Suppressor macrophage treated with lipopolysaccharide for 4 hours (primary cell): ENCODE measurements at regions not wholly inside any gene's neighbourhood (a gene's known extent, or its start where the extent isn't known, plus 50 kb on each side); places are given as distances from the start of the nearest gene placed in this dataset.
"Not testable (repeated sequence)": the region's sequence is repeated elsewhere in the genome, so short reads cannot be mapped to it uniquely, and the experiment has no call there.

Source experiments
- DNase-seq: peaks from one replicate; pipeline ENCODE4 v3.0.0-alpha.2; 2020

- no peak for DNase-seq
Measured at GRCh38 chr20:22529150-22530019, 55.0 kb downstream of the FOXA2 start.

- DNase-seq = no peak
Measured at GRCh38 chr20:22526512-22527012, 57.8 kb downstream of the FOXA2 start.

GRCh38 chr20:22525821-22526220 lies 58.6 kb downstream of the FOXA2 start:
- DNase-seq = no peak

GRCh38 chr20:22525069-22525820 lies 59.1 kb downstream of the FOXA2 start:
- DNase-seq = no peak

GRCh38 chr20:22524393-22525015 lies 59.9 kb downstream of the FOXA2 start:
- DNase-seq = no peak

GRCh38 chr20:22523499-22524392 lies 60.6 kb downstream of the FOXA2 start:
- DNase-seq = no peak

- no peak for DNase-seq
Measured at GRCh38 chr20:22523128-22523498, 61.3 kb downstream of the FOXA2 start.

GRCh38 chr20:22522701-22523100 lies 61.7 kb downstream of the FOXA2 start:
- no peak for DNase-seq

GRCh38 chr20:22521940-22522339 lies 62.4 kb downstream of the FOXA2 start:
- DNase-seq = not testable (repeated sequence)

GRCh38 chr20:22520381-22520780 lies 64.0 kb downstream of the FOXA2 start:
- no peak for DNase-seq

GRCh38 chr20:22515264-22515663 lies 69.1 kb downstream of the FOXA2 start:
- no peak for DNase-seq

GRCh38 chr20:22513574-22513973 lies 70.8 kb downstream of the FOXA2 start:
- DNase-seq = no peak

GRCh38 chr20:22512911-22513489 lies 71.4 kb downstream of the FOXA2 start:
- DNase-seq = no peak

GRCh38 chr20:22511943-22512910 lies 72.1 kb downstream of the FOXA2 start:
- DNase-seq = no peak

- DNase-seq = no peak
Measured at GRCh38 chr20:22509843-22510147, 74.6 kb downstream of the FOXA2 start.

- no peak for DNase-seq
Measured at GRCh38 chr20:22509090-22509842, 75.1 kb downstream of the FOXA2 start.

GRCh38 chr20:22508426-22508825 lies 75.9 kb downstream of the FOXA2 start:
- no peak for DNase-seq

- no peak for DNase-seq
Measured at GRCh38 chr20:22507240-22507961, 77.0 kb downstream of the FOXA2 start.

- DNase-seq = no peak
Measured at GRCh38 chr20:22506827-22507226, 77.5 kb downstream of the FOXA2 start.
